Thyroid gland (tissue), 4 donors: ENCODE measurements at regions not wholly inside any gene's neighbourhood (a gene's known extent, or its start where the extent isn't known, plus 50 kb on each side); places are given as distances from the start of the nearest gene placed in this dataset.

Experiments
- DNase-seq, 2 donors: peaks; one replicate each; pipeline ENCODE4 v3.0.0-alpha.2; 2019
- H3K27ac ChIP-seq, 3 donors: fragments of 200-600 bp; sonication (generic); 1 replicate in 2 of 3; 2 replicates in 1 of 3; pipeline ENCODE4 v1.5.1; 2016 to 2019; ENCODE audit warnings: mild to moderate bottlenecking in 1 of 3, moderate library complexity in 1 of 3
- H3K27me3 ChIP-seq: fragments of 200-600 bp; sonication (generic); one replicate; pipeline ENCODE4 v1.5.1; 2019
- H3K36me3 ChIP-seq, 2 donors: fragments of 200-600 bp; sonication (generic); one replicate each; pipeline ENCODE4 v1.5.1; 2016 to 2019
- H3K4me1 ChIP-seq, 2 donors: fragments of 200-600 bp; sonication (generic); one replicate each; pipeline ENCODE4 v1.5.1; 2017 to 2019
- H3K4me3 ChIP-seq, 3 donors: fragments of 200-600 bp; sonication (generic); replicated peaks in 1 of 3; 1 replicate in 2 of 3; 2 replicates in 1 of 3; pipeline ENCODE4 v1.5.1; 2016; ENCODE audit warnings: mild to moderate bottlenecking in 1 of 3
- H3K9me3 ChIP-seq: fragments of 200-600 bp; sonication (generic); one replicate; pipeline ENCODE4 v1.5.1; 2017
- CTCF ChIP-seq, 6 experiments: fragments of 200-600 bp in 3 of 6; fragments of 450-650 bp in 3 of 6; sonication (generic) in 3 of 6; IDR thresholded peaks; one replicate each; pipeline ENCODE4 v1.5.1; 2016 to 2019; ENCODE audit warnings: antibody characterized with exemption in 6 of 6, mild to moderate bottlenecking in 2 of 6, inconsistent platforms in 1 of 6, moderate library complexity in 1 of 6
- POLR2A ChIP-seq, 2 donors: fragments of 450-650 bp; IDR thresholded peaks; one replicate each; pipeline ENCODE4 v1.6.1; 2017; ENCODE audit warnings: antibody characterized with exemption in 2 of 2, mild to moderate bottlenecking in 2 of 2, moderate library complexity in 1 of 2
- WGBS, 2 donors: methylation state at CpG; one replicate each; pipeline ENCODE4 v1.1.5; 2017; 5-methylcytosine and 5-hydroxymethylcytosine counted together
- intact Hi-C: fragments of 100-400 bp; cut with DNase I; formaldehyde crosslinking; loops from one replicate; pipeline ENCODE4 v1.15.1; 2023

- DNase-seq = no peak
- intact Hi-C loops = no loop called here
These were observed 361.9 kb downstream of the GLRX3 start for GRCh38 chr10:130498042-130498441.

GRCh38 chr10:130498934-130499333 lies 362.7 kb downstream of the GLRX3 start:
- Histone ChIP-seq H3K9me3 (no peaks in the 10 kb centered on the region), H3K27ac (no peak overlapping the region), H3K4me3 (no peak overlapping the region), H3K36me3 (no peaks in the 10 kb centered on the region), H3K27me3 (no peaks in the 10 kb centered on the region), H3K4me1 (no peaks in the 10 kb centered on the region)
- TF ChIP-seq CTCF (IDR thresholded peaks at IDR 0.05) = no peak
- no peak for TF ChIP-seq POLR2A (IDR thresholded peaks at IDR 0.05)
- WGBS, 2 donors = 85 to 88% methylated on average over 8 of the region's 8 CpGs
- intact Hi-C loops = no loop called here
- no peak for DNase-seq

More at GRCh38 chr10:130498042-130498441, 361.9 kb downstream of the GLRX3 start:
- Histone ChIP-seq H3K9me3 (no peaks in the 10 kb centered on the region), H3K27me3 (no peaks in the 10 kb centered on the region), H3K27ac (no peak overlapping the region), H3K4me3 (no peak overlapping the region), H3K36me3 (no peaks in the 10 kb centered on the region), H3K4me1 (no peaks in the 10 kb centered on the region)
- 90 to 94% methylated on average over 6 to 7 of the region's 7 CpGs for WGBS, 2 donors
- no peak for TF ChIP-seq POLR2A (IDR thresholded peaks at IDR 0.05)
- no peak for TF ChIP-seq CTCF (IDR thresholded peaks at IDR 0.05)

- no peak for TF ChIP-seq CTCF (IDR thresholded peaks at IDR 0.05)
- no peak for TF ChIP-seq POLR2A (IDR thresholded peaks at IDR 0.05)
- Histone ChIP-seq H3K27me3 (no peaks in the 10 kb centered on the region), H3K4me1 (no peaks in the 10 kb centered on the region), H3K9me3 (no peaks in the 10 kb centered on the region), H3K27ac (no peak overlapping the region), H3K4me3 (no peak overlapping the region), H3K36me3 (no peaks in the 10 kb centered on the region)
- intact Hi-C loops = no loop called here
- DNase-seq = no peak
These were observed 363.4 kb downstream of the GLRX3 start for GRCh38 chr10:130499541-130499940.

- no peaks in the 10 kb centered on the region for H3K9me3 ChIP-seq
- H3K4me1 ChIP-seq = no peaks in the 10 kb centered on the region
- no peak overlapping the region for H3K4me3 ChIP-seq
- no peaks in the 10 kb centered on the region for H3K36me3 ChIP-seq
- DNase-seq = no peak
- H3K27ac ChIP-seq = no peak overlapping the region
- intact Hi-C loops = no loop called here
- TF ChIP-seq POLR2A (IDR thresholded peaks at IDR 0.05) (no peak), CTCF (IDR thresholded peaks at IDR 0.05) (no peak)
- 88% methylated on average over 10 of the region's 10 CpGs for WGBS, 2 donors
- H3K27me3 ChIP-seq = no peaks in the 10 kb centered on the region
These were observed 364.2 kb downstream of the GLRX3 start for GRCh38 chr10:130500261-130501000.

GRCh38 chr10:130507461-130507860 lies 371.3 kb downstream of the GLRX3 start:
- Histone ChIP-seq H3K36me3 (no peaks in the 10 kb centered on the region), H3K27ac (no peak overlapping the region), H3K27me3 (no peaks in the 10 kb centered on the region), H3K9me3 (no peaks in the 10 kb centered on the region), H3K4me3 (no peak overlapping the region), H3K4me1 (no peaks in the 10 kb centered on the region)
- TF ChIP-seq POLR2A (IDR thresholded peaks at IDR 0.05) (no peak), CTCF (IDR thresholded peaks at IDR 0.05) (no peak)
- no peak for DNase-seq
- intact Hi-C loops = no loop called here
- WGBS, 2 donors = 80 to 90% methylated on average over 3 to 5 of the region's 5 CpGs
